ENCODE measurements at regions not wholly inside any gene's neighbourhood (a gene's known extent, or its start where the extent isn't known, plus 50 kb on each side); places are given as distances from the start of the nearest gene placed in this dataset.

GRCh38 chr3:17974206-17974841 is 231.9 kb upstream of the TBC1D5 start:
- no peak for DNase-seq

DNA sequence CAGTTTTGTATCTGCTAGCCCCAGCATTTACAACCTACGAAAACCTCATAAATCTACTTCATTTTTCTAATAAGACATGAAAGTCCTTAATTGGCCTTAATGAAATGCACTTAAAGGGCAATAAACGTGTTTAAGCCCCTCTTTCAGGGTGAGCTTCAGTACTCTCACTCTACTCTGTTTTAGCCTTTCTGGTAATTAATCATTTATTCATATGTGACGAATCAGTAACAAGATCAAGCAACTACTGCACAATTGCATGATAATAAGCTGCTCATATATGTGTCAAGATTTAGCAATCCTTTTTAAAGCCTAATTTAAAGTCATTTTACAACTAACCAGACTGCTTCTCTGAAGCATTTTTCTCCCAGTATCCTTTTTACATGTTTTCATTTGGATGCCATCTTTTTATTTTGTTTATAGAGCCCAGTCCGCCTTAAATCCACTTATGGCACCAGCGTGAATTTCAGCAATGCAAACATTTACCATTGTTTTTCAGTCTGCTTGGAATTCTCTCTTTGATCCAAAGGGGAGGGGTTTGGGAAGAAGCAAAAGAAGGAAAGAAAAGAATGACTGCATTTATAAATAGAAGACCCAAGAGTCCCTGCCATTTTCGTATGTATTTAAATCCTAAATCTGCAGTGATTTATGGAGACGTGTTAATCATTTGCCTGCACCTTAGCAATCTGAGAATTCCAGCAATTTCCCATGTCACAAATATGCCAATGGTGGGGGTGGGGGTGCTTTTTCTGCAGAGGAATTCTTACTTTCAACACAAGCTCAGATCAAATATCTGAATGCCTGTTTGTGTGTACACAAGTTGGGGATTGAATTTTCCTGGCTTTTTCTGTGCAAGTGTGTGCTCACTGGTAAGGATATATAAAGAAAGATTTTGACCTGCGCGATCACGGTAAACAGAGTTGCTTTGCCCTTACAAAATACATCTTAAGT is 230.8 kb upstream of the TBC1D5 start:
- no peak for DNase-seq

- DNase-seq, result no peak
Observed at GRCh38 chr3:17972476-17972875, 230.0 kb upstream of the TBC1D5 start.

- DNase-seq, result no peak
Observed at GRCh38 chr3:17972030-17972429, 229.6 kb upstream of the TBC1D5 start.

GRCh38 chr3:17969985-17970568 is 227.6 kb upstream of the TBC1D5 start:
- no peak for DNase-seq

- no peak for DNase-seq
Observed at GRCh38 chr3:17969244-17969643, 226.8 kb upstream of the TBC1D5 start.

- no peak for DNase-seq
Observed at GRCh38 chr3:17967953-17968607, 225.6 kb upstream of the TBC1D5 start.

GRCh38 chr3:17967111-17967510 is 224.7 kb upstream of the TBC1D5 start:
- no peak for DNase-seq

GRCh38 chr3:17965331-17965730 is 222.9 kb upstream of the TBC1D5 start:
- no peak for DNase-seq

DNA sequence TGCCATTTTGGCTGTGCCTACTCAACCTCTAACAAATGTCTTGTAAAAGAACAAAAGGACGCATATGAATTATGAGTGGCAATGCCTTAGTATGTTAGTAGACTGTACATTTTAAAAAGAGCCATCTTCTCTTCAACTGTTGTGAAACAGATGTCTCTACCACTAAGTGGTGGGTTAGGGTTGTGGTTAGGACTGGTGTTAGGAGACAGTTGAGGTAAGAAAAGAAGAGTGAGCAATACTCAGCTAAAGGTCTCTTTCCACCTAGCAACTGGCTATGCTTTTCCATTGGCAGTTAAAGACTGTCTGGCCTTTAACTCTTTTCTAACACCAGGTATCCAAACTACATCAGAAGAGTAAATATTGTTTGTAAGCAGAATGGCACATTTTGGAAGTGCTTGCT is 221.7 kb upstream of the TBC1D5 start:
- DNase-seq, result no peak

GRCh38 chr3:17955411-17955810 is 213.0 kb upstream of the TBC1D5 start:
- no peak for DNase-seq

DNA sequence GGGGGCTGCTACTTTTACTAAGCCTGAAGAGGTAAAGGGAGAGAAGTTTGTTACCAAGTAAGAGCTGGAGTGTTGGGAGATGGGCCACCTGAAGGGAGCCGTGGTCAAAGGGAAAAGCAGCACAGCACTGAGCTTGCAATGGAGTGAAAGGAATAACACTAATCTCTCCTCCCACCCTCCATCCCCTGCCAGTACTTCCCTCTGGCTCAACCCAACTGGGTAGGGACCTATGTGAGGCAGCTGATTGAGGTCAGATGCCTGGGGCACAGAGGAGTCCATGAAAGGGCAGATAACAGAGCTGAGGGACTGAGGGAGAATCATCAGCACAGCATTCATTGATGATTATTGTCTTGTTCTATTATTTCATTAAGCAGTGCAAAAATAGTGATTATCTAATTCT is 212.4 kb upstream of the TBC1D5 start:
- DNase-seq, result no peak

GRCh38 chr3:17951241-17951640 is 208.8 kb upstream of the TBC1D5 start:
- no peak for DNase-seq

- DNase-seq, result no peak
Observed at GRCh38 chr3:17949101-17949500, 206.7 kb upstream of the TBC1D5 start.

DNA sequence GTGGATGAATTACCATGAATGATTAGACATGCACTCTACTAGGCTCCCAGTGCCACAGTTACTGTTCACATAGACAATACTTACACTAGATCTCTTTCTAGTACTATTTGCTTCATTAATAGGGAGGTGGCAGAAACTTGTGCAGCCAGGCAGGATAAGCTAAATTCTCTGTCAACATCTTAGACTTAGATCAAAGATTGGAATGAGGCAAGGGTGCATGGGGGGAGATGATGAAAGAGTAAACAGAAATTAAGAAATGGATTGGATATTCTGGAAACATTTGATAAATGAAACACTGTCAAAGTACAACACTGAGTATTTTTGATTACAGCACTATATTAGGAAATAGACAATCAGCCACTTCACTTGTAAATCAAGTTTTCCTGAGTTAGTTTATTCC is 205.4 kb upstream of the TBC1D5 start:
- no peak for DNase-seq

DNA sequence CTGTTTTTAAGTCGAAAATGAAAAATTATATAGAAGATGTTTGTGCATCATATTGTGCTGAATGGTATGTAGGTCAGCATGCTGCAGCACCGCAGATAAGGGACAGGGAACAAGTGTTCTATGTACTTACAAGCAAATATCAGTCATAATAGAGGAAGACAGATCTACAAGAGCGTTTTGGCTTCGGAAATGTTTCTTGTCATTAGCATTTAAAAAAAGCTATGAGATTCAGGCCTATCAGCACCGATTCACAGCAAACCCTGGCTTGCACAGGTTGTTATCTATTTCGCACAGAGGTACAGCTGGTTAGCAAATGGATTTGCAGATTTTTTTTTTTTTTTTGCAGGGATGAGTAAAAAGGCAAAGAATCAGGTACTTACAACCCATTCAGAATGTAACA is 204.2 kb upstream of the TBC1D5 start:
- DNase-seq, result no peak

DNA sequence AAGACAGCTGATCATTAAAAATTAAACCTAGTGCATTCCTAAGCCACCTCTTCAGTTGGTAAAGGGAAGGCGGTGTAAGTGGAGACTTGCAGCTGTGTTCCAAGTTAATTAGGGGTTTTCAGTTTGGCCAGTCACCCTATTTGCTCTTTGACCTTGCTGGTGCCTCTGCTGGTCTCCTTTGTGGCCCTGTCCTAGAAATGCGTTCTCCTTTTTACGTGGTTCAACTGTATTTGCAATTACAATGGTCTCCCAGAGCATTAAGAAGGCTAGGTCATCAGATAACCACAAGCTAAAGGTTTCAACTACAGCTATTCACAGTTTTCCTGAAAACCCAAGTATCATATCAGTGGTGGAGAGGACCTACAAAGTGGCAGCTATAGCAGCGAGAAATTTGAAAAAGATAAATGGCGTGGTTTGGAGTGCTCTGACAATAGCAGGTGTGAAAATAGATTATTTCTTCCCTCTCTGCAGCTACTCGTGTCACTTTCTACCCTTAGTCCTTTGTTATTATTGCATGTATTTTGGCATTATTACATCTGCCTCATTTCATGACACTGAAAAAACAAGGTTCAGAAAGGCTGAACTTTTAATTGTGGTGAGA is 203.5 kb upstream of the TBC1D5 start:
- DNase-seq, result no peak

DNA sequence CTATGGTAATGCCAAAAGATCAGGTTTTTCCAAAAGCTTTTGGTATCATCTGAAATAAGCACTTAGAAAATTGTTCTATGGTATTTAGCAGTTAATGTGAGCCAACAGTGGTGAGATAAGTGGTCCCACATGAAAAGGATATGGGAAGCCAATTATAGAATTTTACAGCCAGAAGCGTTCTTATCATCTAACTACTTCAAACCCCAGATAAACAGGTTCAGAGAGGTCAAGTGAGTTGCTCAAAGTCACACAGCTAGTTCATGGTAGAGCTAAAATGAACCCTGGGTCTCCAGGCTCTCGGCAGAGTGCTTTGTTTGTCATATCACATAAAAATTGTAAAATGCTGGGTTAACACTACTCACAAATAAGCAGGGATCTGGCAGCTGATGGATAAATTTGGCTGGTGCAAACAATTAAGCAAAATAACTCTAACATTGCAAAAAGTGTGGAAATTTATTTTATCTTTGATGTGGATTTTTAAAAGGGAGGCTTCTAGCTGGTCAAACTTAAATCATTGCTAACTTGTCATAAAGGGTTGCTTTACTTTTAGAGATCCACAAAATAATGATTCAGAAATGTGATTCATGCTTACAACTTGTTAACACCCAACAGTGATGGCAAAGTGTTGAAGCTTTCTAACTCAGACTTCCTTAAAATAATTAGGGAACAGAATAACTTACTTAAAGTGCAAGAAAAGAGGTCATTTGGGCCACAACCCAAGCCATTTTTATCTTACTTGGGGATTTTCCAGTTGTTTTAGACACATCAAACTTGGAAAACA is 202.8 kb upstream of the TBC1D5 start:
- no peak for DNase-seq

- no peak for DNase-seq
Observed at GRCh38 chr3:17942856-17943255, 200.4 kb upstream of the TBC1D5 start.

DNA sequence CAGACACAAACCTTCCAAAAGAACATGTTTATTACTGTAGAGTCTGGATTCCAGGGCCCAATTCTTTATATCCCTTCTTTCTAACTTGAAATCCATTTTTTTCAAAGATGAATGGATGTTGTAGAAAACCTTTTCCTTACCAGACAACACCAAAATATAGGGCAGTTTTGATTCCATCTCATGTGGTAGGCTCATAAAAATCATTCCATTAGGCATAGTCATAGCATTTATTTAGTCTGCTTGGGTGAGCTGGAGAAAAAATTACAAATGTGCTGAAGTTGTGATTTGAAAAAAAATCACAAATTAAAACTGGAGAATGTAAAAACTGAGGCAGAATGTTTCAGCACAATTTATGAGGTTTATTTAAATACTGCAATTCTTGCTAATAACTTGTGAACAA is 199.3 kb upstream of the TBC1D5 start:
- no peak for DNase-seq

- no peak for DNase-seq
Observed at GRCh38 chr3:17941152-17941551, 198.7 kb upstream of the TBC1D5 start.

DNA sequence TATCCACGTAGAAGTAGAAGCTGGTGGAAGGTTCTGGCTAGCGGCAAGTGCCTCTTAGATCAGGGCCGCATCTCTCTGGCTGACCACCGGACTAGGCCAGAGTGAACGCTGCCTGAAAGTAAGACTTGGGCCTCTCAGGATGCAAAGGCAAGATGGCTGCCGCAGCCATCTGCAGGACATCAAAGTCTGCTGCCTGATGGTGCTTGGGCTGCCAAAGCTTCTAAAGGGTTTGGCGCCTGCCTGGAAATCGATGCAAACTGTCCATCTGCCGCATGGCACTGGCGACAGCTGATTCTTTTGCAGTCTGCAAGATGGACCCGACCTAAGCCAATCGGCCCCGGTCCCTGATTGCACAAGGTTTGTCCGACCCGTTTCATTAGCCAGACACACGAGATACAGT is 196.7 kb upstream of the TBC1D5 start:
- DNase-seq, result no peak
